ENCODE measurements at regions not wholly inside any gene's neighbourhood (a gene's known extent, or its start where the extent isn't known, plus 50 kb on each side); places are given as distances from the start of the nearest gene placed in this dataset.

GRCh38 chr2:217382794-217383193, 522.9 kb upstream of the TNP1 start:
- TF ChIP-seq CTCF (IDR thresholded peaks at IDR 0.05) (no peak), POLR2A (IDR thresholded peaks at IDR 0.05) (no peak)

Measured in body of pancreas (tissue), 4 donors.